ENCODE measurements at regions not wholly inside any gene's neighbourhood (a gene's known extent, or its start where the extent isn't known, plus 50 kb on each side); places are given as distances from the start of the nearest gene placed in this dataset.

DNA sequence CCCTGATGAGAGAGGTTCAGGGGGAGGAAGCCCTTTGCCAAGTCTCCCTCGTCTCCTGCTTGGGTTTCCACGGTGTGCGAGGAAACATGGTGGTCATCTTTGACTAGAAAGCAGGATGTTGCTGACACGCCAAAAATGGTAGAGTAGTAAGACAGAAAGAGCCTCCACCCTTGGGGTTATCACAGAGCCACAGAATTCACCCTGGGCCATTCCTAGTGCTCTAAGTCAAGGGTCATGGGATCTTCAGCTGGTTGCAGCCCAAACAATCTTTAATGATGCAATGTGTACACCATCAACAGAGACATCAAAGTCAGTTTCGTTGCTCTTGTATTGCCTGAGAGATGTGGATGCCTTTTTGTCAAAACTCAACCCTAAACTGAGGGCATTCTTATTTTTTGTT, 201.9 kb downstream of the LY86 start:
- DNase-seq, result no peak
- no peak for ATAC-seq (ENCODE audit: insufficient read depth, low FRiP score)
- no peaks in the 10 kb centered on the region for H3K4me1 ChIP-seq (ENCODE audit: control insufficient read depth in 5 of 5, insufficient read depth in 5 of 5, low read length in 5 of 5)
- TF ChIP-seq, protein P1, sequence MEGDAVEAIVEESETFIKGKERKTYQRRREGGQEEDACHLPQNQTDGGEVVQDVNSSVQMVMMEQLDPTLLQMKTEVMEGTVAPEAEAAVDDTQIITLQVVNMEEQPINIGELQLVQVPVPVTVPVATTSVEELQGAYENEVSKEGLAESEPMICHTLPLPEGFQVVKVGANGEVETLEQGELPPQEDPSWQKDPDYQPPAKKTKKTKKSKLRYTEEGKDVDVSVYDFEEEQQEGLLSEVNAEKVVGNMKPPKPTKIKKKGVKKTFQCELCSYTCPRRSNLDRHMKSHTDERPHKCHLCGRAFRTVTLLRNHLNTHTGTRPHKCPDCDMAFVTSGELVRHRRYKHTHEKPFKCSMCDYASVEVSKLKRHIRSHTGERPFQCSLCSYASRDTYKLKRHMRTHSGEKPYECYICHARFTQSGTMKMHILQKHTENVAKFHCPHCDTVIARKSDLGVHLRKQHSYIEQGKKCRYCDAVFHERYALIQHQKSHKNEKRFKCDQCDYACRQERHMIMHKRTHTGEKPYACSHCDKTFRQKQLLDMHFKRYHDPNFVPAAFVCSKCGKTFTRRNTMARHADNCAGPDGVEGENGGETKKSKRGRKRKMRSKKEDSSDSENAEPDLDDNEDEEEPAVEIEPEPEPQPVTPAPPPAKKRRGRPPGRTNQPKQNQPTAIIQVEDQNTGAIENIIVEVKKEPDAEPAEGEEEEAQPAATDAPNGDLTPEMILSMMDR (IDR thresholded peaks at IDR 0.05; ENCODE audit: control extremely low read depth, extremely low read depth), result no peak
- no peak overlapping the region for H3K27ac ChIP-seq (ENCODE audit: low read depth in 1 of 2, low read length in 1 of 2)
- no peak overlapping the region for H3K4me3 ChIP-seq
- no peak overlapping the region for H3K9ac ChIP-seq (ENCODE audit: insufficient read depth in 1 of 2, low read length in 2 of 2)
- H3K27me3 ChIP-seq (ENCODE audit: control insufficient read depth in 3 of 3, insufficient read depth in 3 of 3, low read length in 2 of 3), result no peaks in the 10 kb centered on the region
- 90 to 91% methylated on average over 5 of the region's 5 CpGs for WGBS, 2 donors
- no peaks in the 10 kb centered on the region for H3K36me3 ChIP-seq (ENCODE audit: control insufficient read depth in 4 of 4, insufficient read depth in 4 of 4, low read length in 4 of 4)
- H3K9me3 ChIP-seq (ENCODE audit: control insufficient read depth in 4 of 4, insufficient read depth in 3 of 4, low read length in 3 of 4), result no peaks in the 10 kb centered on the region

GRCh38 chr6:6790891-6791290, 202.4 kb downstream of the LY86 start:
- Histone ChIP-seq H3K4me3 (no peak overlapping the region), H3K9me3 (ENCODE audit: control insufficient read depth in 4 of 4, insufficient read depth in 3 of 4, low read length in 3 of 4) (no peaks in the 10 kb centered on the region), H3K9ac (ENCODE audit: insufficient read depth in 1 of 2, low read length in 2 of 2) (no peak overlapping the region), H3K27ac (ENCODE audit: low read depth in 1 of 2, low read length in 1 of 2) (no peak overlapping the region), H3K36me3 (ENCODE audit: control insufficient read depth in 4 of 4, insufficient read depth in 4 of 4, low read length in 4 of 4) (no peaks in the 10 kb centered on the region), H3K4me1 (ENCODE audit: control insufficient read depth in 5 of 5, insufficient read depth in 5 of 5, low read length in 5 of 5) (no peaks in the 10 kb centered on the region), H3K27me3 (ENCODE audit: control insufficient read depth in 3 of 3, insufficient read depth in 3 of 3, low read length in 2 of 3) (no peaks in the 10 kb centered on the region)
- DNase-seq, result no peak
- 86 to 98% methylated on average over 3 of the region's 3 CpGs for WGBS, 2 donors
- TF ChIP-seq, protein P1 (IDR thresholded peaks at IDR 0.05; ENCODE audit: control extremely low read depth, extremely low read depth), result no peak
- ATAC-seq (ENCODE audit: insufficient read depth, low FRiP score), result no peak

DNA sequence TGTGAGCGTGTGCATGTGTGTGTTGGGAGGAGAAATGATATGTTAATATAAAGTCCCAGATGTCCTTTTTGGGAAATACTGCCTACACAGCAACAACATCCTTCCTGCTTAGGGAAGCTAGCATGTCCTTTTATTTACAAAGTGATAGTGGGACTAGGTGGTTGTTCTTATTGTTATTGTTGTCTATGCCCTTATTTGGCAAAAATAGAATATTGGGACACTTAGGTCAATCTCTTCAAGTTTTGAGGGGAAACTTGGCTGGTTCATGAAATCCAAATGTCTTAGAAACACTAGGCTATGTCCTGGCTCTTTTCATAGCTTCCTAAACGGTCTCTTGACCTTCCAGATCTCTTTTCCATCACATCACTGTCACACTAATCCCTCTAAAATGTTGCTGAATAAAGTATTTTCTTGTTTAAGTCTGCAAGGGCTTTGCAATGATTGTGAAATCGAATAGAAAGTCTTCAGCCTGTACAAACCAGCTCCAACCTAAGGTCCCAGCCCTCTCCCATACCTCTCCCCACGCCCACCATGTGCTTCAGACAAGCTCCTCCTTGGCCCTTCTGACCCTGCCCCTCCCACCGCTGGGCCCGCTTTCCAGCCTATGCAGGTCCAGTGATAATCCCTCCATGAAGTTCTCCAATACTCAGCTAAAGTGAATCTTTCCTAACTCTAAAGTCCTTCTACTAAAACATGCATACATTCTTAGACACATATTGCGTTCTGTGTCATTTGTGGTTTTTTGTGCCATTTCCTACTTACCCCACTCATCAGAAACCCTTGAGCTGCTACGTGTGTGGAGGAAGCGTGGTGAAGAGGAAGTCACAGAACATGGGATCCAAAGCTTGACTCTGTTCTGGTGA, 205.1 kb downstream of the LY86 start:
- DNase-seq, result no peak
- Histone ChIP-seq H3K27me3 (ENCODE audit: control insufficient read depth in 3 of 3, insufficient read depth in 3 of 3, low read length in 2 of 3) (no peaks in the 10 kb centered on the region), H3K4me3 (no peak overlapping the region), H3K36me3 (ENCODE audit: control insufficient read depth in 4 of 4, insufficient read depth in 4 of 4, low read length in 4 of 4) (no peaks in the 10 kb centered on the region), H3K4me1 (ENCODE audit: control insufficient read depth in 5 of 5, insufficient read depth in 5 of 5, low read length in 5 of 5) (peaks cover 0 to 2% (median 0%) of the 10 kb centered on the region in 5 donors), H3K9ac (ENCODE audit: insufficient read depth in 1 of 2, low read length in 2 of 2) (no peak overlapping the region), H3K27ac (ENCODE audit: low read depth in 1 of 2, low read length in 1 of 2) (no peak overlapping the region), H3K9me3 (ENCODE audit: control insufficient read depth in 4 of 4, insufficient read depth in 3 of 4, low read length in 3 of 4) (no peaks in the 10 kb centered on the region)
- WGBS, 2 donors, result 54 to 68% methylated on average over 9 of the region's 9 CpGs
- TF ChIP-seq, protein P1 (IDR thresholded peaks at IDR 0.05; ENCODE audit: control extremely low read depth, extremely low read depth), result no peak
- ATAC-seq (ENCODE audit: insufficient read depth, low FRiP score), result peak; percentile 75

Data from lung (tissue), 11 donors.